DND-41 (cell line): ENCODE measurements at regions not wholly inside any gene's neighbourhood (a gene's known extent, or its start where the extent isn't known, plus 50 kb on each side); places are given as distances from the start of the nearest gene placed in this dataset.

ENCODE experiments used
- EZH2 ChIP-seq: IDR thresholded peaks from 3 replicates; pipeline ENCODE4 v1.6.1; 2012; ENCODE audit warnings: borderline replicate concordance, low read depth, mild to moderate bottlenecking, moderate library complexity, low read length, inconsistent platforms; ENCODE audit not compliant: severe bottlenecking
- TF ChIP-seq, protein P1 (sequence below): IDR thresholded peaks from 2 replicates; pipeline ENCODE4 v1.5.1; 2012; ENCODE audit warnings: borderline replicate concordance, low read length, moderate library complexity, mild to moderate bottlenecking; ENCODE audit not compliant: poor library complexity, severe bottlenecking; ENCODE audit errors: extremely low read depth

DNA sequence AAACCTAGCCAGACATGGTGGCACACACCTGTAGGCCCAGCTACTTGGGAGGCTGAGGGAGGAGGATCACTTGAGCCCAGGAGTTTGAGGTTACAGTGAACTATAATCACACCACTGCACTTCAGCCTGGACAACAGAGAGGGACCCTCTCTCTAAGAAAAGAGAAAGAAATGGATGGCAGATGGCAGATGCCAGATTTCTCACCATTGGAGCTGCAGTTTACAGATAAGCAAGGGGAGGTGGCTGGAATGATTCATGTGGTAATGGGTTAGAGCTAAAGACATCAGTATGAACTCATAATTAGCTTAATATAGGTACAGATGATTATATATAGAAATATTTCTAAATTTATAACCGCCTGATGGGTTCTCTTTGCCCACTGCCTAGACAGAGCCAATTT lies 80.1 kb upstream of the IPO5 start:
- TF ChIP-seq EZH2: no peak
- TF ChIP-seq, protein P1, sequence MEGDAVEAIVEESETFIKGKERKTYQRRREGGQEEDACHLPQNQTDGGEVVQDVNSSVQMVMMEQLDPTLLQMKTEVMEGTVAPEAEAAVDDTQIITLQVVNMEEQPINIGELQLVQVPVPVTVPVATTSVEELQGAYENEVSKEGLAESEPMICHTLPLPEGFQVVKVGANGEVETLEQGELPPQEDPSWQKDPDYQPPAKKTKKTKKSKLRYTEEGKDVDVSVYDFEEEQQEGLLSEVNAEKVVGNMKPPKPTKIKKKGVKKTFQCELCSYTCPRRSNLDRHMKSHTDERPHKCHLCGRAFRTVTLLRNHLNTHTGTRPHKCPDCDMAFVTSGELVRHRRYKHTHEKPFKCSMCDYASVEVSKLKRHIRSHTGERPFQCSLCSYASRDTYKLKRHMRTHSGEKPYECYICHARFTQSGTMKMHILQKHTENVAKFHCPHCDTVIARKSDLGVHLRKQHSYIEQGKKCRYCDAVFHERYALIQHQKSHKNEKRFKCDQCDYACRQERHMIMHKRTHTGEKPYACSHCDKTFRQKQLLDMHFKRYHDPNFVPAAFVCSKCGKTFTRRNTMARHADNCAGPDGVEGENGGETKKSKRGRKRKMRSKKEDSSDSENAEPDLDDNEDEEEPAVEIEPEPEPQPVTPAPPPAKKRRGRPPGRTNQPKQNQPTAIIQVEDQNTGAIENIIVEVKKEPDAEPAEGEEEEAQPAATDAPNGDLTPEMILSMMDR: no peak
